HepG2 (cell line): ENCODE measurements at regions not wholly inside any gene's neighbourhood (a gene's known extent, or its start where the extent isn't known, plus 50 kb on each side); places are given as distances from the start of the nearest gene placed in this dataset.

Source experiments
- ATAC-seq: fragments of 200-7000 bp; cut with Tn5 transposase; 3 replicates; pipeline ENCODE4 v1.9.1; 2020; ENCODE audit warnings: mild to moderate bottlenecking, moderate library complexity
- BruUV-seq: library from RNA; stranded (reverse); fragments of 400-500 nt; replicated peaks from 2 replicates; lab custom pipeline; 2021; lab: Mats Ljungman, UMichigan
- CTCF ChIA-PET: fragments of 300-600 bp; formaldehyde crosslinking; extraction: SDS; loops from one replicate; lab custom pipeline; 2021; ENCODE audit warnings: low total read pairs, inconsistent platforms, low intra/inter-chr PET ratio; lab: Yijun Ruan, JAX
- POLR2A ChIA-PET: fragments of 350-600 bp; sonication (Branson Sonifier 250); formaldehyde crosslinking; loops from one replicate; lab custom pipeline; 2020; ENCODE audit warnings: antibody characterized with exemption, inconsistent platforms; lab: Yijun Ruan, JAX
- DNase-seq: peaks from one replicate; pipeline ENCODE4 v3.0.0-alpha.2; 2015; ENCODE audit warnings: low spot score
- FAIRE-seq: peaks from 3 replicates; lab custom pipeline; 2011; peaks lifted over from hg19 to GRCh38; lab: Jason Lieb, UNC
- H2AFZ ChIP-seq: one replicate; pipeline ENCODE4 v1.6.1; 2011; ENCODE audit warnings: low read length, inconsistent platforms
- H3K27ac ChIP-seq: fragments of 300-600 bp; 3 replicates; pipeline ENCODE4 v1.8.0; 2011; ENCODE audit warnings: mixed run types, mild to moderate bottlenecking, mixed read lengths, low read length, inconsistent platforms; ENCODE audit not compliant: insufficient read depth; ENCODE audit errors: extremely low read length
- H3K27me3 ChIP-seq, 2 experiments: fragments of 200-600 bp in 1 of 2; 2 replicates in 1 of 2; 3 replicates in 1 of 2; pipeline versions ENCODE4 v1.6.0 to v1.8.0; 2011; ENCODE audit warnings: low read length in 2 of 2, mild to moderate bottlenecking in 2 of 2, moderate library complexity in 2 of 2, inconsistent platforms in 1 of 2; ENCODE audit not compliant: insufficient read depth in 2 of 2, control insufficient read depth in 1 of 2
- H3K36me3 ChIP-seq, 2 experiments: fragments of 200-600 bp in 1 of 2; replicated peaks in 1 of 2; 2 replicates in 1 of 2; 3 replicates in 1 of 2; pipeline versions ENCODE4 v1.5.1 to v1.8.0; 2011; ENCODE audit warnings: low read length in 2 of 2, inconsistent platforms in 1 of 2; ENCODE audit not compliant: insufficient read depth in 2 of 2, control insufficient read depth in 1 of 2
- H3K4me1 ChIP-seq: 2 replicates; pipeline ENCODE4 v1.5.1; 2012; ENCODE audit warnings: low read length, inconsistent platforms; ENCODE audit not compliant: insufficient read depth
- H3K4me2 ChIP-seq: 2 replicates; pipeline ENCODE4 v1.6.0; 2011; ENCODE audit warnings: low read depth, low read length, inconsistent platforms
- H3K4me3 ChIP-seq, 3 experiments: fragments of 200-600 bp in 1 of 3; sonication (generic), shearing (Covaris generic) in 1 of 3; replicated peaks in 1 of 3; 2 replicates each; pipeline ENCODE4 v1.5.1; 2011 to 2016; ENCODE audit warnings: low read length in 3 of 3, inconsistent platforms in 2 of 3, low read depth in 2 of 3, mild to moderate bottlenecking in 2 of 3, control low read depth in 1 of 3, mixed read lengths in 1 of 3; ENCODE audit not compliant: insufficient read depth in 1 of 3
- H3K79me2 ChIP-seq: one replicate; pipeline ENCODE4 v1.6.1; 2011; ENCODE audit warnings: low read length, inconsistent platforms; ENCODE audit not compliant: insufficient read depth
- H3K9ac ChIP-seq: 2 replicates; pipeline ENCODE4 v1.6.0; 2011; ENCODE audit warnings: mild to moderate bottlenecking, low read depth, low read length, inconsistent platforms; ENCODE audit not compliant: insufficient read depth
- H3K9me3 ChIP-seq: 2 replicates; pipeline ENCODE4 v1.5.1; 2012; ENCODE audit warnings: mild to moderate bottlenecking, low read length
- H4K20me1 ChIP-seq: 2 replicates; pipeline ENCODE4 v1.6.0; 2011; ENCODE audit warnings: inconsistent platforms, mild to moderate bottlenecking, low read length, moderate library complexity; ENCODE audit not compliant: insufficient read depth
- ATF6 ChIP-seq: sonication (generic); formaldehyde crosslinking; conservative IDR thresholded peaks from 2 replicates; pipeline ENCODE4 v1.4.0; 2020; ENCODE audit warnings: missing genetic modification reagents
- FOXA1 ChIP-seq, 2 experiments: fragments of 450-650 bp in 1 of 2; sonication (generic) in 1 of 2; formaldehyde crosslinking in 1 of 2; IDR thresholded peaks; 2 replicates each; pipeline versions ENCODE4 v1.4.0 to v1.6.1; 2016 to 2020; ENCODE audit warnings: missing genetic modification reagents in 1 of 2
- HDAC6 ChIP-seq: fragments of 200-600 bp; sonication (generic); IDR thresholded peaks from 2 replicates; pipeline ENCODE4 v1.7.0; 2017; ENCODE audit warnings: mild to moderate bottlenecking, antibody characterized with exemption, low read length, low read depth
- HNRNPUL1 ChIP-seq: fragments of 200-400 bp; formaldehyde crosslinking; IDR thresholded peaks from 2 replicates; pipeline ENCODE4 v1.6.1; 2017; ENCODE audit warnings: low read depth, mild to moderate bottlenecking, low read length, moderate library complexity
- ISX ChIP-seq: sonication (generic); formaldehyde crosslinking; conservative IDR thresholded peaks from 2 replicates; pipeline ENCODE4 v1.5.0; 2020; ENCODE audit warnings: missing genetic modification reagents
- KMT2A ChIP-seq: sonication (generic); formaldehyde crosslinking; IDR thresholded peaks from 2 replicates; pipeline ENCODE4 v1.4.0; 2020; ENCODE audit warnings: missing genetic modification reagents
- NR2C2 ChIP-seq: sonication (generic); formaldehyde crosslinking; IDR thresholded peaks from 2 replicates; pipeline ENCODE4 v1.4.0; 2020; ENCODE audit warnings: missing genetic modification reagents, mild to moderate bottlenecking, moderate library complexity, borderline replicate concordance
- ZFP90 ChIP-seq: sonication (generic); formaldehyde crosslinking; IDR thresholded peaks from 2 replicates; pipeline ENCODE4 v1.8.0; 2022; ENCODE audit warnings: missing genetic modification reagents, mild to moderate bottlenecking, inconsistent platforms, borderline replicate concordance
- ZNF20 ChIP-seq: sonication (generic); formaldehyde crosslinking; IDR thresholded peaks from 2 replicates; pipeline ENCODE4 v1.4.0; 2020; ENCODE audit warnings: mild to moderate bottlenecking, moderate library complexity, missing genetic modification reagents
- ZNF207 ChIP-seq: fragments of 450-650 bp; IDR thresholded peaks from 2 replicates; pipeline ENCODE4 v1.6.1; 2016; ENCODE audit warnings: antibody characterized with exemption, borderline replicate concordance
- ZNF468 ChIP-seq: sonication (generic); formaldehyde crosslinking; IDR thresholded peaks from 2 replicates; pipeline ENCODE4 v1.8.0; 2022; ENCODE audit warnings: mild to moderate bottlenecking, moderate library complexity, missing genetic modification reagents
- ZNF75D ChIP-seq: sonication (generic); formaldehyde crosslinking; IDR thresholded peaks from 2 replicates; pipeline ENCODE4 v1.8.1; 2023; ENCODE audit warnings: missing genetic modification reagents, mild to moderate bottlenecking, borderline replicate concordance
- ZSCAN29 ChIP-seq: sonication (generic); formaldehyde crosslinking; conservative IDR thresholded peaks from 2 replicates; pipeline ENCODE4 v1.4.0; 2020; ENCODE audit warnings: mild to moderate bottlenecking, missing genetic modification reagents
- WGBS: methylation state at CpG from one replicate; pipeline ENCODE4 v1.1.6; 2017; ENCODE audit warnings: low lambda C conversion rate; 5-methylcytosine and 5-hydroxymethylcytosine counted together
- in situ Hi-C: cut with HindIII; loops from 2 replicates; pipeline ENCODE4 v1.10.0; 2017; ENCODE audit warnings: low pct_unique_long_range_greater_than_20kb; ENCODE audit not compliant: extremely low pct_ligation_motif_present
- intact Hi-C: fragments of 100-400 bp; cut with micrococcal nuclease; formaldehyde crosslinking; loops from one replicate; pipeline ENCODE4 v1.10.0; 2022; ENCODE audit not compliant: unreplicated experiment
- TF ChIP-seq, protein P1 (sequence below): IDR thresholded peaks from 2 replicates; pipeline ENCODE4 v1.6.1; 2016; ENCODE audit warnings: mild to moderate bottlenecking
- TF ChIP-seq, protein P2 (sequence below): sonication (generic); formaldehyde crosslinking; IDR thresholded peaks from 2 replicates; pipeline ENCODE4 v1.4.0; 2020; ENCODE audit warnings: missing genetic modification reagents, mild to moderate bottlenecking, borderline replicate concordance

GRCh38 chr3:8166014-8166413 lies 335.6 kb upstream of the LMCD1 start:
- TF ChIP-seq ZNF20 (CRISPR knock-in tag) (no peak), NR2C2 (CRISPR knock-in tag) (no peak), ZFP90 (CRISPR knock-in tag) (no peak), FOXA1 (IDR thresholded peaks at IDR 0.05) (no peak), FOXA1 (CRISPR knock-in tag; IDR thresholded peaks at IDR 0.05) (no peak), ZNF207 (no peak), ZSCAN29 (CRISPR knock-in tag) (no peak), ZNF468 (CRISPR knock-in tag) (no peak), HNRNPUL1 (no peak), HDAC6 (no peak), ATF6 (no peak), KMT2A (CRISPR knock-in tag) (no peak), ZNF75D (CRISPR knock-in tag) (no peak), ISX (no peak)
- TF ChIP-seq, protein P1, sequence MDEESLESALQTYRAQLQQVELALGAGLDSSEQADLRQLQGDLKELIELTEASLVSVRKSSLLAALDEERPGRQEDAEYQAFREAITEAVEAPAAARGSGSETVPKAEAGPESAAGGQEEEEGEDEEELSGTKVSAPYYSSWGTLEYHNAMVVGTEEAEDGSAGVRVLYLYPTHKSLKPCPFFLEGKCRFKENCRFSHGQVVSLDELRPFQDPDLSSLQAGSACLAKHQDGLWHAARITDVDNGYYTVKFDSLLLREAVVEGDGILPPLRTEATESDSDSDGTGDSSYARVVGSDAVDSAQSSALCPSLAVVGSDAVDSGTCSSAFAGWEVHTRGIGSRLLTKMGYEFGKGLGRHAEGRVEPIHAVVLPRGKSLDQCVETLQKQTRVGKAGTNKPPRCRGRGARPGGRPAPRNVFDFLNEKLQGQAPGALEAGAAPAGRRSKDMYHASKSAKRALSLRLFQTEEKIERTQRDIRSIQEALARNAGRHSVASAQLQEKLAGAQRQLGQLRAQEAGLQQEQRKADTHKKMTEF (CRISPR knock-in tag) = no peak
- TF ChIP-seq, protein P2, sequence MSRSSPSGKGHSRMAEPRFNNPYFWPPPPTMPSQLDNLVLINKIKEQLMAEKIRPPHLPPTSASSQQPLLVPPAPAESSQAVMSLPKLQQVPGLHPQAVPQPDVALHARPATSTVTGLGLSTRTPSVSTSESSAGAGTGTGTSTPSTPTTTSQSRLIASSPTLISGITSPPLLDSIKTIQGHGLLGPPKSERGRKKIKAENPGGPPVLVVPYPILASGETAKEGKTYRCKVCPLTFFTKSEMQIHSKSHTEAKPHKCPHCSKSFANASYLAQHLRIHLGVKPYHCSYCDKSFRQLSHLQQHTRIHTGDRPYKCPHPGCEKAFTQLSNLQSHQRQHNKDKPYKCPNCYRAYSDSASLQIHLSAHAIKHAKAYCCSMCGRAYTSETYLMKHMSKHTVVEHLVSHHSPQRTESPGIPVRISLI (CRISPR knock-in tag) = no peak
- CTCF ChIA-PET = no interaction called here
- H3K4me3 ChIP-seq = no peak overlapping the region
- no peaks in the 10 kb centered on the region for H4K20me1 ChIP-seq
- H3K36me3 ChIP-seq = no peaks in the 10 kb centered on the region
- ATAC-seq (no peak; the same call in 2 of the 3 replicates), DNase-seq (no peak), FAIRE-seq (no peak)
- no peaks in the 10 kb centered on the region for H3K9me3 ChIP-seq
- BruUV-seq = no TSS peak
- no peaks in the 10 kb centered on the region for H3K4me1 ChIP-seq
- no peak overlapping the region for H3K9ac ChIP-seq
- WGBS = 0% methylated on average over 2 of the region's 2 CpGs
- no peak overlapping the region for H3K4me2 ChIP-seq
- no peaks in the 10 kb centered on the region for H3K27me3 ChIP-seq
- intact Hi-C loops = no loop called here
- in situ Hi-C loops = no loop called here
- POLR2A ChIA-PET = no interaction called here
- H3K79me2 ChIP-seq = no peaks in the 10 kb centered on the region
- H3K27ac ChIP-seq = no peak overlapping the region
- no peak overlapping the region for H2AFZ ChIP-seq
